SK-N-SH treated with all-trans-retinoic acid at 6 μM for 48 hours (cell line): ENCODE measurements at regions not wholly inside any gene's neighbourhood (a gene's known extent, or its start where the extent isn't known, plus 50 kb on each side); places are given as distances from the start of the nearest gene placed in this dataset.
A peak's percentile ranks its signal among the peaks of the same experiment; 100 is the strongest.

ENCODE experiments used
- ATAC-seq: fragments of 200-7000 bp; cut with Tn5 transposase; 3 replicates; pipeline ENCODE4 v1.9.1; 2020; ENCODE audit warnings: mild to moderate bottlenecking, moderate library complexity
- ARNTL ChIP-seq: fragments of 450-650 bp; formaldehyde crosslinking; IDR thresholded peaks from 2 replicates; pipeline ENCODE4 v1.5.0; 2020; ENCODE audit warnings: low read depth, mild to moderate bottlenecking, moderate library complexity, borderline replicate concordance
- BACH2 ChIP-seq: fragments of 250-450 bp; sonication (Bioruptor Pico); IDR thresholded peaks from 2 replicates; pipeline ENCODE4 v1.9.0; 2021; ENCODE audit warnings: mild to moderate bottlenecking, borderline replicate concordance
- ESRRG ChIP-seq: fragments of 250-450 bp; sonication (Bioruptor Pico); IDR thresholded peaks from 2 replicates; pipeline ENCODE4 v1.6.1; 2021; ENCODE audit warnings: mild to moderate bottlenecking
- GLIS3 ChIP-seq: fragments of 250-450 bp; sonication (Bioruptor Pico); IDR thresholded peaks from 2 replicates; pipeline ENCODE4 v1.5.0; 2020; ENCODE audit warnings: mild to moderate bottlenecking, moderate library complexity
- ISL1 ChIP-seq: fragments of 250-450 bp; sonication (Bioruptor Pico); IDR thresholded peaks from 2 replicates; pipeline ENCODE4 v2.1.2; 2022; ENCODE audit warnings: mild to moderate bottlenecking, moderate library complexity
- OSR1 ChIP-seq: fragments of 250-450 bp; sonication (Bioruptor Pico); IDR thresholded peaks from 2 replicates; pipeline ENCODE4 v1.8.0; 2022; ENCODE audit warnings: moderate library complexity, mild to moderate bottlenecking, inconsistent platforms
- PPARA ChIP-seq: fragments of 250-450 bp; sonication (Bioruptor Pico); IDR thresholded peaks from 2 replicates; pipeline ENCODE4 v1.5.0; 2020; ENCODE audit warnings: mild to moderate bottlenecking, borderline replicate concordance
- RARB ChIP-seq: fragments of 250-450 bp; sonication (Bioruptor Pico); IDR thresholded peaks from 2 replicates; pipeline ENCODE4 v1.8.0; 2021; ENCODE audit warnings: mild to moderate bottlenecking, moderate library complexity
- SNAI2 ChIP-seq: fragments of 250-450 bp; sonication (Bioruptor Pico); IDR thresholded peaks from 2 replicates; pipeline ENCODE4 v1.5.0; 2020; ENCODE audit warnings: mild to moderate bottlenecking, moderate library complexity
- TCF4 ChIP-seq: fragments of 250-450 bp; sonication (Bioruptor Pico); IDR thresholded peaks from 2 replicates; pipeline ENCODE4 v1.8.0; 2021; ENCODE audit warnings: mild to moderate bottlenecking, moderate library complexity, borderline replicate concordance
- TOX ChIP-seq: fragments of 250-450 bp; sonication (Bioruptor Pico); IDR thresholded peaks from 2 replicates; pipeline ENCODE4 v1.8.0; 2021; ENCODE audit warnings: mild to moderate bottlenecking, moderate library complexity, borderline replicate concordance
- ZC3H10 ChIP-seq: fragments of 250-450 bp; sonication (Bioruptor Pico); IDR thresholded peaks from 2 replicates; pipeline ENCODE4 v1.5.1; 2021; ENCODE audit warnings: mild to moderate bottlenecking, moderate library complexity
- ZFP3 ChIP-seq: fragments of 250-450 bp; sonication (Bioruptor Pico); IDR thresholded peaks from 2 replicates; pipeline ENCODE4 v1.5.0; 2020; ENCODE audit warnings: mild to moderate bottlenecking, moderate library complexity
- ZNF565 ChIP-seq: fragments of 450-650 bp; formaldehyde crosslinking; conservative IDR thresholded peaks from 2 replicates; pipeline ENCODE4 v1.5.0; 2020; ENCODE audit warnings: low read depth, mild to moderate bottlenecking, moderate library complexity
- ZNF8 ChIP-seq: fragments of 450-650 bp; formaldehyde crosslinking; IDR thresholded peaks from 2 replicates; pipeline ENCODE4 v1.5.0; 2020; ENCODE audit warnings: mild to moderate bottlenecking, moderate library complexity
- TF ChIP-seq, protein P1 (sequence below): fragments of 250-450 bp; sonication (Bioruptor Pico); IDR thresholded peaks from 2 replicates; pipeline ENCODE4 v1.5.0; 2020; ENCODE audit warnings: mild to moderate bottlenecking, moderate library complexity
- TF ChIP-seq, protein P2 (sequence below): fragments of 250-450 bp; sonication (Bioruptor Pico); IDR thresholded peaks from 2 replicates; pipeline ENCODE4 v1.5.1; 2020; ENCODE audit warnings: low read depth, mild to moderate bottlenecking, moderate library complexity
- TF ChIP-seq, protein P3 (sequence below): fragments of 250-450 bp; sonication (Bioruptor Pico); IDR thresholded peaks from 2 replicates; pipeline ENCODE4 v1.8.0; 2020; ENCODE audit warnings: mild to moderate bottlenecking, moderate library complexity, borderline replicate concordance
- TF ChIP-seq, protein P4 (sequence below): fragments of 250-450 bp; sonication (Bioruptor Pico); IDR thresholded peaks from 2 replicates; pipeline ENCODE4 v1.8.0; 2021; ENCODE audit warnings: low read depth, mild to moderate bottlenecking, moderate library complexity, borderline replicate concordance
- TF ChIP-seq, protein P5 (sequence below): fragments of 250-450 bp; sonication (Bioruptor Pico); IDR thresholded peaks from 2 replicates; pipeline ENCODE4 v1.5.1; 2021; ENCODE audit warnings: mild to moderate bottlenecking, moderate library complexity

DNA sequence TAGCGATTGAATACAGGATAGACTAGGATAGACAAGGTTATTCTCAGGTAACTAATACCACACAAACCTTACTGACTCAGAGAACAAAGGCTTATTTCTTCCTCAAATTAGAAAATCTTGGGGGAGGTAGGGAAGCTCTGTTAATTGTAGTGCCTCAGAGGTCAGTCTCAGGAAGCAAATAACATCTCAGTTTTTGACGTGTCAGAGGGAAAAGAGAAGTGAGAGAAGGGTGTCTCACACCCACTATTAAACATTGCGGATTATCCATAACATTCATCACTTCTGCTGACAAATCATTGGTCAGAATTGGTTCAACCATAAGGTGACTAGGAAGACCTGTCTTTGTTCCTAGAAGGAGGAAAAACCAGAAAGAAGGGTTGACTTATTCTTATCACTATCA lies 579.4 kb upstream of the MIR17HG start:
- TF ChIP-seq, protein P1, sequence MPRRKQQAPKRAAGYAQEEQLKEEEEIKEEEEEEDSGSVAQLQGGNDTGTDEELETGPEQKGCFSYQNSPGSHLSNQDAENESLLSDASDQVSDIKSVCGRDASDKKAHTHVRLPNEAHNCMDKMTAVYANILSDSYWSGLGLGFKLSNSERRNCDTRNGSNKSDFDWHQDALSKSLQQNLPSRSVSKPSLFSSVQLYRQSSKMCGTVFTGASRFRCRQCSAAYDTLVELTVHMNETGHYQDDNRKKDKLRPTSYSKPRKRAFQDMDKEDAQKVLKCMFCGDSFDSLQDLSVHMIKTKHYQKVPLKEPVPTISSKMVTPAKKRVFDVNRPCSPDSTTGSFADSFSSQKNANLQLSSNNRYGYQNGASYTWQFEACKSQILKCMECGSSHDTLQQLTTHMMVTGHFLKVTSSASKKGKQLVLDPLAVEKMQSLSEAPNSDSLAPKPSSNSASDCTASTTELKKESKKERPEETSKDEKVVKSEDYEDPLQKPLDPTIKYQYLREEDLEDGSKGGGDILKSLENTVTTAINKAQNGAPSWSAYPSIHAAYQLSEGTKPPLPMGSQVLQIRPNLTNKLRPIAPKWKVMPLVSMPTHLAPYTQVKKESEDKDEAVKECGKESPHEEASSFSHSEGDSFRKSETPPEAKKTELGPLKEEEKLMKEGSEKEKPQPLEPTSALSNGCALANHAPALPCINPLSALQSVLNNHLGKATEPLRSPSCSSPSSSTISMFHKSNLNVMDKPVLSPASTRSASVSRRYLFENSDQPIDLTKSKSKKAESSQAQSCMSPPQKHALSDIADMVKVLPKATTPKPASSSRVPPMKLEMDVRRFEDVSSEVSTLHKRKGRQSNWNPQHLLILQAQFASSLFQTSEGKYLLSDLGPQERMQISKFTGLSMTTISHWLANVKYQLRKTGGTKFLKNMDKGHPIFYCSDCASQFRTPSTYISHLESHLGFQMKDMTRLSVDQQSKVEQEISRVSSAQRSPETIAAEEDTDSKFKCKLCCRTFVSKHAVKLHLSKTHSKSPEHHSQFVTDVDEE, result no peak
- TF ChIP-seq ZNF565 (CRISPR knock-in tag) (no peak), RARB (CRISPR knock-in tag) (no peak), TOX (CRISPR knock-in tag) (no peak), GLIS3 (CRISPR knock-in tag) (no peak), ZFP3 (no peak), OSR1 (CRISPR knock-in tag) (no peak), SNAI2 (CRISPR knock-in tag) (no peak), PPARA (CRISPR knock-in tag) (no peak), ARNTL (no peak), TCF4 (no peak), BACH2 (CRISPR knock-in tag) (no peak)
- TF ChIP-seq, protein P2, sequence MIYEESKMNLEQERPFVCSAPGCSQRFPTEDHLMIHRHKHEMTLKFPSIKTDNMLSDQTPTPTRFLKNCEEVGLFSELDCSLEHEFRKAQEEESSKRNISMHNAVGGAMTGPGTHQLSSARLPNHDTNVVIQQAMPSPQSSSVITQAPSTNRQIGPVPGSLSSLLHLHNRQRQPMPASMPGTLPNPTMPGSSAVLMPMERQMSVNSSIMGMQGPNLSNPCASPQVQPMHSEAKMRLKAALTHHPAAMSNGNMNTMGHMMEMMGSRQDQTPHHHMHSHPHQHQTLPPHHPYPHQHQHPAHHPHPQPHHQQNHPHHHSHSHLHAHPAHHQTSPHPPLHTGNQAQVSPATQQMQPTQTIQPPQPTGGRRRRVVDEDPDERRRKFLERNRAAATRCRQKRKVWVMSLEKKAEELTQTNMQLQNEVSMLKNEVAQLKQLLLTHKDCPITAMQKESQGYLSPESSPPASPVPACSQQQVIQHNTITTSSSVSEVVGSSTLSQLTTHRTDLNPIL, result no peak
- TF ChIP-seq, protein P3, sequence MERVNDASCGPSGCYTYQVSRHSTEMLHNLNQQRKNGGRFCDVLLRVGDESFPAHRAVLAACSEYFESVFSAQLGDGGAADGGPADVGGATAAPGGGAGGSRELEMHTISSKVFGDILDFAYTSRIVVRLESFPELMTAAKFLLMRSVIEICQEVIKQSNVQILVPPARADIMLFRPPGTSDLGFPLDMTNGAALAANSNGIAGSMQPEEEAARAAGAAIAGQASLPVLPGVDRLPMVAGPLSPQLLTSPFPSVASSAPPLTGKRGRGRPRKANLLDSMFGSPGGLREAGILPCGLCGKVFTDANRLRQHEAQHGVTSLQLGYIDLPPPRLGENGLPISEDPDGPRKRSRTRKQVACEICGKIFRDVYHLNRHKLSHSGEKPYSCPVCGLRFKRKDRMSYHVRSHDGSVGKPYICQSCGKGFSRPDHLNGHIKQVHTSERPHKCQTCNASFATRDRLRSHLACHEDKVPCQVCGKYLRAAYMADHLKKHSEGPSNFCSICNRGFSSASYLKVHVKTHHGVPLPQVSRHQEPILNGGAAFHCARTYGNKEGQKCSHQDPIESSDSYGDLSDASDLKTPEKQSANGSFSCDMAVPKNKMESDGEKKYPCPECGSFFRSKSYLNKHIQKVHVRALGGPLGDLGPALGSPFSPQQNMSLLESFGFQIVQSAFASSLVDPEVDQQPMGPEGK, result no peak
- TF ChIP-seq, protein P4, sequence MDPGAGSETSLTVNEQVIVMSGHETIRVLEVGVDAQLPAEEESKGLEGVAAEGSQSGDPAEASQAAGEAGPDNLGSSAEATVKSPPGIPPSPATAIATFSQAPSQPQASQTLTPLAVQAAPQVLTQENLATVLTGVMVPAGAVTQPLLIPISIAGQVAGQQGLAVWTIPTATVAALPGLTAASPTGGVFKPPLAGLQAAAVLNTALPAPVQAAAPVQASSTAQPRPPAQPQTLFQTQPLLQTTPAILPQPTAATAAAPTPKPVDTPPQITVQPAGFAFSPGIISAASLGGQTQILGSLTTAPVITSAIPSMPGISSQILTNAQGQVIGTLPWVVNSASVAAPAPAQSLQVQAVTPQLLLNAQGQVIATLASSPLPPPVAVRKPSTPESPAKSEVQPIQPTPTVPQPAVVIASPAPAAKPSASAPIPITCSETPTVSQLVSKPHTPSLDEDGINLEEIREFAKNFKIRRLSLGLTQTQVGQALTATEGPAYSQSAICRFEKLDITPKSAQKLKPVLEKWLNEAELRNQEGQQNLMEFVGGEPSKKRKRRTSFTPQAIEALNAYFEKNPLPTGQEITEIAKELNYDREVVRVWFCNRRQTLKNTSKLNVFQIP, result no peak
- ATAC-seq, result no peak

DNA sequence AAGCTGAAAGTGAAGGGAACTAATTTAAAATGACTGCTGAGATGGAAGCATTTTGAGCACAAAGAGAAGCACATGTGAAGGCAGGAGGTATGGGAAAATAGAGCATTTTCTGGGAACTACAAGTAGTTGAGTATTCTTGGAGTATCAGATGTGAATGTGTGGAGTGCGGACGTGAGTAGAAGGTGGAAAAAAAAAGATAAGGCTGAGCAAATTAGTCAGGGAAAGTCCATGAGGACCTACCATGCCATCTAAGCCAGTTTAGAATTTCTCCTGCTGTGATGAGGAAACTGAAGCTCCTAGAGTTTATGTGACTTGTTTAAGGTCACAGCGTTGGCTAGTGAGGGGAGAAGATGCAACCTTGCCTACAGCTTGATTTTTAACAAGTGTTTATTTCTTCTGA lies 578.1 kb upstream of the MIR17HG start:
- no peak for TF ChIP-seq ISL1
- TF ChIP-seq TOX (CRISPR knock-in tag), result no peak
- TF ChIP-seq ZNF8 (CRISPR knock-in tag), result no peak
- TF ChIP-seq ZC3H10 (CRISPR knock-in tag), result no peak
- no peak for TF ChIP-seq ESRRG (CRISPR knock-in tag)
- no peak for TF ChIP-seq SNAI2 (CRISPR knock-in tag)
- ATAC-seq, result no peak

DNA sequence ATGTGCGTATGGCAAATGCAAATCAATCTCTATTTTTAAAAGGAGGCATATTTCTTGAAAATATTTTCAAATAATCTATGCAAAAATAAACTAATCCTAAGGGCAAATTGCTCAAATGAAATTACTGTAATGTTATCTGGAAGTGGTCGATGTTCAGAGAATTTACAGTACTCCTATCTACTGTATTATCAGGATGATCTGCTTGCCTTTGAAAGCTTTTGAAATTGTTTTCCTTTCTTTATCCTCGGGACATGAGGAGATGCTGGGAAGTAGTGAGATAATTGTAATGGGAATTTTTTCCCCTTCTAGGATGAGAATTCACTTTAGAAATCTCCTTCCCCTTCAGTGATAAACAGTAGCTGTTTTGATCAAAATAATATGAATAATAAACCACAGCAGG lies 577.2 kb upstream of the MIR17HG start:
- peak; percentile 54; the same call in 1 of the 2 replicates for TF ChIP-seq TCF4
- no peak for TF ChIP-seq GLIS3 (CRISPR knock-in tag)
- TF ChIP-seq, protein P5, sequence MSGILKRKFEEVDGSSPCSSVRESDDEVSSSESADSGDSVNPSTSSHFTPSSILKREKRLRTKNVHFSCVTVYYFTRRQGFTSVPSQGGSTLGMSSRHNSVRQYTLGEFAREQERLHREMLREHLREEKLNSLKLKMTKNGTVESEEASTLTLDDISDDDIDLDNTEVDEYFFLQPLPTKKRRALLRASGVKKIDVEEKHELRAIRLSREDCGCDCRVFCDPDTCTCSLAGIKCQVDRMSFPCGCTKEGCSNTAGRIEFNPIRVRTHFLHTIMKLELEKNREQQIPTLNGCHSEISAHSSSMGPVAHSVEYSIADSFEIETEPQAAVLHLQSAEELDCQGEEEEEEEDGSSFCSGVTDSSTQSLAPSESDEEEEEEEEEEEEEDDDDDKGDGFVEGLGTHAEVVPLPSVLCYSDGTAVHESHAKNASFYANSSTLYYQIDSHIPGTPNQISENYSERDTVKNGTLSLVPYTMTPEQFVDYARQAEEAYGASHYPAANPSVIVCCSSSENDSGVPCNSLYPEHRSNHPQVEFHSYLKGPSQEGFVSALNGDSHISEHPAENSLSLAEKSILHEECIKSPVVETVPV (CRISPR knock-in tag), result peak; percentile 58; the same call in 1 of the 2 replicates
- TF ChIP-seq, protein P1, result peak; percentile 46; the same call in 1 of the 2 replicates
- TF ChIP-seq, protein P4, result no peak
- peak; percentile 82 for TF ChIP-seq ISL1
- TF ChIP-seq, all 23 proteins: peak for 4
- ATAC-seq, result no peak
